ENCODE measurements at regions not wholly inside any gene's neighbourhood (a gene's known extent, or its start where the extent isn't known, plus 50 kb on each side); places are given as distances from the start of the nearest gene placed in this dataset.
"Not testable (repeated sequence)": the region's sequence is repeated elsewhere in the genome, so short reads cannot be mapped to it uniquely, and the experiment has no call there.

GRCh38 chrX:45472968-45473367 lies 272.3 kb upstream of the DIPK2B start:
- no peak overlapping the region for H3K9ac ChIP-seq
- no peak overlapping the region for H3K4me3 ChIP-seq
- Mint-ChIP-seq H3K4me3 (no peak overlapping the region), H3K36me3 (no peaks in the 10 kb centered on the region), H3K9me3 (peaks cover 12% of the 10 kb centered on the region), H3K27me3 (ENCODE audit: insufficient read depth, low read depth) (no peaks in the 10 kb centered on the region), H3K4me1 (no peaks in the 10 kb centered on the region), H3K27ac (no peak overlapping the region)
- H3F3A ChIP-seq (ENCODE audit: low read depth) = no peaks in the 10 kb centered on the region
- H2AFZ ChIP-seq (replicated peaks) = no peak overlapping the region
- no peak overlapping the region for H3K4me2 ChIP-seq
- H4K20me1 ChIP-seq (ENCODE audit: low read depth) = no peaks in the 10 kb centered on the region
- H3K9me3 ChIP-seq (ENCODE audit: low read depth) = peaks cover 8% of the 10 kb centered on the region
- no peaks in the 10 kb centered on the region for H3K27me3 ChIP-seq
- no peak for TF ChIP-seq EZH2phosphoT487 (IDR thresholded peaks at IDR 0.05)
- TF ChIP-seq EZH2 (IDR thresholded peaks at IDR 0.05) = no peak
- TF ChIP-seq CTCF (IDR thresholded peaks at IDR 0.05) = no peak
- H3K27ac ChIP-seq = no peak overlapping the region
- H3K36me3 ChIP-seq = no peaks in the 10 kb centered on the region
- no peaks in the 10 kb centered on the region for H3K79me2 ChIP-seq (ENCODE audit: low read depth)
- no peak for DNase-seq (ENCODE audit: low spot score)
- H3K4me1 ChIP-seq = no peaks in the 10 kb centered on the region

- not testable (repeated sequence) for H3K27ac Mint-ChIP-seq; H3K4me1 ChIP-seq; H3K79me2 ChIP-seq (ENCODE audit: low read depth); H3K4me2 ChIP-seq; H4K20me1 ChIP-seq (ENCODE audit: low read depth); H3K27ac ChIP-seq; DNase-seq (ENCODE audit: low spot score); H3K27me3 Mint-ChIP-seq (ENCODE audit: insufficient read depth, low read depth); H3K4me3 ChIP-seq; H3K4me3 Mint-ChIP-seq; H3K36me3 ChIP-seq; H3K4me1 Mint-ChIP-seq; H3K9ac ChIP-seq; H3K9me3 ChIP-seq (ENCODE audit: low read depth); H2AFZ ChIP-seq (replicated peaks); H3F3A ChIP-seq (ENCODE audit: low read depth); H3K27me3 ChIP-seq; H3K36me3 Mint-ChIP-seq
- H3K9me3 Mint-ChIP-seq = peaks cover 29% of the 10 kb centered on the region
These were observed 266.9 kb upstream of the DIPK2B start for GRCh38 chrX:45467537-45467936.

- H3K4me1 ChIP-seq; H3K9me3 ChIP-seq (ENCODE audit: low read depth); H3K27ac ChIP-seq; H3K9me3 Mint-ChIP-seq; H3K36me3 Mint-ChIP-seq; H3K9ac ChIP-seq; H3K27ac Mint-ChIP-seq; H3K27me3 ChIP-seq; DNase-seq (ENCODE audit: low spot score); H3K27me3 Mint-ChIP-seq (ENCODE audit: insufficient read depth, low read depth); H3K4me2 ChIP-seq; H4K20me1 ChIP-seq (ENCODE audit: low read depth); H3K4me3 ChIP-seq; H3K4me3 Mint-ChIP-seq; H3K79me2 ChIP-seq (ENCODE audit: low read depth); H3F3A ChIP-seq (ENCODE audit: low read depth); H2AFZ ChIP-seq (replicated peaks); H3K36me3 ChIP-seq: not testable (repeated sequence)
- H3K4me1 Mint-ChIP-seq = peaks cover 16% of the 10 kb centered on the region
These were observed 255.1 kb upstream of the DIPK2B start for GRCh38 chrX:45455732-45456131.

- H3F3A ChIP-seq (ENCODE audit: low read depth) = no peaks in the 10 kb centered on the region
- no peak overlapping the region for H2AFZ ChIP-seq (replicated peaks)
- H3K36me3 ChIP-seq = no peaks in the 10 kb centered on the region
- TF ChIP-seq EZH2 (IDR thresholded peaks at IDR 0.05) = no peak
- no peak for TF ChIP-seq CTCF (IDR thresholded peaks at IDR 0.05)
- no peak for TF ChIP-seq EZH2phosphoT487 (IDR thresholded peaks at IDR 0.05)
- Mint-ChIP-seq H3K27ac (no peak overlapping the region), H3K27me3 (ENCODE audit: insufficient read depth, low read depth) (no peaks in the 10 kb centered on the region), H3K36me3 (no peaks in the 10 kb centered on the region), H3K9me3 (peaks cover 4% of the 10 kb centered on the region), H3K4me1 (peaks cover 16% of the 10 kb centered on the region), H3K4me3 (no peak overlapping the region)
- H3K27me3 ChIP-seq = no peaks in the 10 kb centered on the region
- peaks cover 3% of the 10 kb centered on the region for H3K9me3 ChIP-seq (ENCODE audit: low read depth)
- peaks cover 5% of the 10 kb centered on the region for H3K4me1 ChIP-seq
- no peak overlapping the region for H3K27ac ChIP-seq
- no peak overlapping the region for H3K9ac ChIP-seq
- H3K4me2 ChIP-seq = no peak overlapping the region
- no peaks in the 10 kb centered on the region for H4K20me1 ChIP-seq (ENCODE audit: low read depth)
- peak; percentile 11 for DNase-seq (ENCODE audit: low spot score)
- H3K4me3 ChIP-seq = no peak overlapping the region
- no peaks in the 10 kb centered on the region for H3K79me2 ChIP-seq (ENCODE audit: low read depth)
These were observed 253.6 kb upstream of the DIPK2B start for GRCh38 chrX:45454290-45454689.

Data from neural progenitor cell (in vitro differentiated cells).